Suprapubic skin (tissue), 4 donors: ENCODE measurements at regions not wholly inside any gene's neighbourhood (a gene's known extent, or its start where the extent isn't known, plus 50 kb on each side); places are given as distances from the start of the nearest gene placed in this dataset.

ENCODE experiments used
- DNase-seq, 2 donors: peaks; one replicate each; pipeline ENCODE4 v3.0.0-alpha.2; 2019; ENCODE audit warnings: low spot score in 2 of 2
- H3K27ac ChIP-seq: fragments of 200-600 bp; sonication (generic); one replicate; pipeline ENCODE4 v1.5.1; 2019
- H3K27me3 ChIP-seq: fragments of 200-600 bp; sonication (generic); one replicate; pipeline ENCODE4 v1.5.1; 2019
- H3K36me3 ChIP-seq: fragments of 200-600 bp; sonication (generic); one replicate; pipeline ENCODE4 v1.5.1; 2019
- H3K4me1 ChIP-seq: fragments of 200-600 bp; sonication (generic); one replicate; pipeline ENCODE4 v1.5.1; 2019
- H3K4me3 ChIP-seq: fragments of 200-600 bp; sonication (generic); one replicate; pipeline ENCODE4 v1.5.1; 2019; ENCODE audit warnings: mild to moderate bottlenecking
- H3K9me3 ChIP-seq: fragments of 200-600 bp; sonication (generic); one replicate; pipeline ENCODE4 v1.5.1; 2019
- CTCF ChIP-seq, 2 donors: fragments of 200-600 bp in 1 of 2; fragments of 450-650 bp in 1 of 2; sonication (generic) in 1 of 2; IDR thresholded peaks; one replicate each; pipeline ENCODE4 v1.5.1; 2016 to 2019; ENCODE audit warnings: antibody characterized with exemption in 2 of 2, mild to moderate bottlenecking in 1 of 2, moderate library complexity in 1 of 2
- EP300 ChIP-seq: sonication (generic); formaldehyde crosslinking; IDR thresholded peaks from one replicate; pipeline ENCODE4 v1.6.1; 2017; ENCODE audit warnings: antibody characterized with exemption
- POLR2A ChIP-seq, 2 donors: fragments of 450-650 bp; IDR thresholded peaks; one replicate each; pipeline ENCODE4 v1.6.1; 2017; ENCODE audit warnings: antibody characterized with exemption in 2 of 2, mild to moderate bottlenecking in 2 of 2, moderate library complexity in 2 of 2
- POLR2AphosphoS5 ChIP-seq, 3 donors: sonication (generic); formaldehyde crosslinking; IDR thresholded peaks; one replicate each; pipeline ENCODE4 v1.6.1; 2017; ENCODE audit warnings: antibody characterized with exemption in 3 of 3
- WGBS: methylation state at CpG from one replicate; pipeline ENCODE4 v1.1.5; 2018; 5-methylcytosine and 5-hydroxymethylcytosine counted together

GRCh38 chr15:47332481-47332880, 384.8 kb upstream of the SEMA6D start:
- H3K27ac ChIP-seq: no peak overlapping the region

DNA sequence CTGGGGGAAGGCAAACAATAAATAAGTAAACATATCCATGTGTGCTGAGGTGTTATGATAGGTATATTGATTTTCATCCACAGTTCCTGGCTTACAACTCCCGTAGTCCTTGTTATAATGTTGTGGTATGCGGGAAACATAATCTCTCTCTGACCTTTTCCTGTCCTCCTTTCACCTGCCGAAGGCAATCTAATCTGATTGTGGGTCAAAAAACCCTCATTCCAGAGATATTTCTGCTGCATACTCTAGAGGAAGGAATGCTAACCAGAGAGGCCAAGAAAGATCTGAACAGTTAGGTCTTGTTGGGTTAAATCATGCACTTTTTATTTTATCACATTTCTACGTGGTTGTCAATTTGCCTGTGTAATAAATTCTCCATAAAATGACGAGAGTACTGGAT, 383.6 kb upstream of the SEMA6D start:
- 79% methylated on average over 5 of the region's 5 CpGs for WGBS
- no peak overlapping the region for H3K27ac ChIP-seq
- H3K4me1 ChIP-seq: peaks cover 3% of the 10 kb centered on the region
- H3K4me3 ChIP-seq: no peak overlapping the region
- no peaks in the 10 kb centered on the region for H3K27me3 ChIP-seq
- TF ChIP-seq POLR2AphosphoS5 (IDR thresholded peaks at IDR 0.05) (no peak), CTCF (IDR thresholded peaks at IDR 0.05) (no peak), POLR2A (IDR thresholded peaks at IDR 0.05) (no peak), EP300 (no peak)
- no peaks in the 10 kb centered on the region for H3K9me3 ChIP-seq
- H3K36me3 ChIP-seq: no peaks in the 10 kb centered on the region
- DNase-seq: no peak

More at GRCh38 chr15:47332481-47332880, 384.8 kb upstream of the SEMA6D start:
- Histone ChIP-seq H3K27me3 (no peaks in the 10 kb centered on the region), H3K36me3 (no peaks in the 10 kb centered on the region), H3K4me3 (no peak overlapping the region), H3K9me3 (no peaks in the 10 kb centered on the region), H3K4me1 (peaks cover 3% of the 10 kb centered on the region)
- DNase-seq: no peak
- no peak for TF ChIP-seq EP300
- TF ChIP-seq POLR2AphosphoS5 (IDR thresholded peaks at IDR 0.05): no peak
- no peak for TF ChIP-seq POLR2A (IDR thresholded peaks at IDR 0.05)
- no peak for TF ChIP-seq CTCF (IDR thresholded peaks at IDR 0.05)
- 46% methylated on average over 2 of the region's 2 CpGs for WGBS

- peaks cover 3% of the 10 kb centered on the region for H3K4me1 ChIP-seq
- H3K36me3 ChIP-seq: no peaks in the 10 kb centered on the region
- no peak overlapping the region for H3K27ac ChIP-seq
- DNase-seq: no peak
- WGBS: 88% methylated on average over 3 of the region's 3 CpGs
- no peaks in the 10 kb centered on the region for H3K9me3 ChIP-seq
- TF ChIP-seq POLR2AphosphoS5 (IDR thresholded peaks at IDR 0.05): no peak
- TF ChIP-seq POLR2A (IDR thresholded peaks at IDR 0.05): no peak
- TF ChIP-seq EP300: no peak
- H3K4me3 ChIP-seq: no peak overlapping the region
- H3K27me3 ChIP-seq: no peaks in the 10 kb centered on the region
These were observed 382.3 kb upstream of the SEMA6D start for GRCh38 chr15:47334805-47335535.

GRCh38 chr15:47337106-47337505, 380.2 kb upstream of the SEMA6D start:
- no peak for TF ChIP-seq POLR2A (IDR thresholded peaks at IDR 0.05)
- TF ChIP-seq POLR2AphosphoS5 (IDR thresholded peaks at IDR 0.05): no peak
- TF ChIP-seq CTCF (IDR thresholded peaks at IDR 0.05): no peak
- TF ChIP-seq EP300: no peak
- Histone ChIP-seq H3K27me3 (no peaks in the 10 kb centered on the region), H3K4me3 (no peak overlapping the region), H3K4me1 (no peaks in the 10 kb centered on the region), H3K27ac (no peak overlapping the region), H3K36me3 (no peaks in the 10 kb centered on the region), H3K9me3 (no peaks in the 10 kb centered on the region)
- 50% methylated on average over 2 of the region's 2 CpGs for WGBS
- DNase-seq: no peak

GRCh38 chr15:47337836-47338235, 379.5 kb upstream of the SEMA6D start:
- DNase-seq: no peak
- TF ChIP-seq POLR2A (IDR thresholded peaks at IDR 0.05) (no peak), CTCF (IDR thresholded peaks at IDR 0.05) (no peak), POLR2AphosphoS5 (IDR thresholded peaks at IDR 0.05) (no peak), EP300 (no peak)
- Histone ChIP-seq H3K27ac (no peak overlapping the region), H3K4me3 (no peak overlapping the region), H3K4me1 (no peaks in the 10 kb centered on the region), H3K27me3 (no peaks in the 10 kb centered on the region), H3K9me3 (no peaks in the 10 kb centered on the region), H3K36me3 (no peaks in the 10 kb centered on the region)
- 89% methylated on average over 4 of the region's 4 CpGs for WGBS
